SK-N-SH (cell line): ENCODE measurements at regions not wholly inside any gene's neighbourhood (a gene's known extent, or its start where the extent isn't known, plus 50 kb on each side); places are given as distances from the start of the nearest gene placed in this dataset.

Experiments used
- CTCF ChIA-PET: fragments of 300-600, 350-600 bp; formaldehyde crosslinking; extraction: SDS; loops from one replicate; lab custom pipeline; 2021; lab: Yijun Ruan, JAX
- POLR2A ChIA-PET: fragments of 350-600 bp; sonication (Branson Sonifier 250); formaldehyde crosslinking; extraction: SDS; loops from one replicate; lab custom pipeline; 2020; ENCODE audit warnings: antibody characterized with exemption, inconsistent platforms; lab: Yijun Ruan, JAX
- DNase-seq: peaks from one replicate; pipeline ENCODE4 v3.0.0; 2012
- H2AFZ ChIP-seq: fragments of 200-600 bp; sonication (generic); 2 replicates; pipeline ENCODE4 v1.8.1; 2016; ENCODE audit warnings: antibody characterized with exemption, mild to moderate bottlenecking, low read depth
- H3F3A ChIP-seq: fragments of 200-600 bp; sonication (generic); replicated peaks from 2 replicates; pipeline ENCODE3; 2016; ENCODE audit warnings: antibody characterized with exemption, mild to moderate bottlenecking; ENCODE audit not compliant: insufficient read depth
- H3K27ac ChIP-seq, 2 experiments: fragments of 200-500 bp in 1 of 2; fragments of 200-600 bp in 1 of 2; sonication (Bioruptor generic) in 1 of 2; sonication (generic), shearing (Covaris generic) in 1 of 2; 2 replicates each; pipeline versions ENCODE4 v1.5.1 to v1.6.1; 2014 to 2016; ENCODE audit warnings: low read depth in 2 of 2, inconsistent platforms in 1 of 2, low read length in 1 of 2, mild to moderate bottlenecking in 1 of 2, mixed read lengths in 1 of 2
- H3K27me3 ChIP-seq: fragments of 200-600 bp; sonication (generic), shearing (Covaris generic); 2 replicates; pipeline ENCODE4 v1.6.1; 2016; ENCODE audit warnings: mixed run types; ENCODE audit not compliant: insufficient read depth
- H3K36me3 ChIP-seq, 2 experiments: fragments of 200-500 bp in 1 of 2; fragments of 200-600 bp in 1 of 2; sonication (Bioruptor generic) in 1 of 2; sonication (generic) in 1 of 2; replicated peaks in 1 of 2; 2 replicates each; pipeline versions ENCODE3 to v1.5.1; 2014 to 2016; ENCODE audit warnings: low read length in 1 of 2, mild to moderate bottlenecking in 1 of 2; ENCODE audit not compliant: insufficient read depth in 2 of 2, control insufficient read depth in 1 of 2
- H3K4me1 ChIP-seq, 2 experiments: fragments of 200-500 bp in 1 of 2; fragments of 200-600 bp in 1 of 2; sonication (Bioruptor generic) in 1 of 2; sonication (generic), shearing (Covaris generic) in 1 of 2; 2 replicates each; pipeline versions ENCODE4 v1.5.1 to v1.6.1; 2014 to 2016; ENCODE audit warnings: low read depth in 1 of 2, low read length in 1 of 2, mixed run types in 1 of 2; ENCODE audit not compliant: insufficient read depth in 2 of 2, control insufficient read depth in 1 of 2
- H3K4me2 ChIP-seq: fragments of 200-600 bp; sonication (generic), shearing (Covaris generic); 2 replicates; pipeline ENCODE4 v1.6.1; 2017; ENCODE audit warnings: mixed run types
- H3K4me3 ChIP-seq, 2 experiments: fragments of 200-500 bp in 1 of 2; fragments of 200-600 bp in 1 of 2; sonication (Bioruptor generic) in 1 of 2; sonication (generic), shearing (Covaris generic) in 1 of 2; 2 replicates each; pipeline versions ENCODE4 v1.5.1 to v1.8.1; 2014 to 2016; ENCODE audit warnings: low read depth in 2 of 2, inconsistent platforms in 1 of 2, low read length in 1 of 2, mild to moderate bottlenecking in 1 of 2, mixed read lengths in 1 of 2, moderate library complexity in 1 of 2
- H3K79me2 ChIP-seq: fragments of 200-600 bp; sonication (generic); 2 replicates; pipeline ENCODE4 v1.8.1; 2017; ENCODE audit warnings: mild to moderate bottlenecking; ENCODE audit not compliant: insufficient read depth
- H3K9ac ChIP-seq: fragments of 200-600 bp; sonication (generic); 2 replicates; pipeline ENCODE4 v1.6.1; 2017; ENCODE audit warnings: mixed run types
- H3K9me2 ChIP-seq: fragments of 200-600 bp; sonication (generic); 2 replicates; pipeline ENCODE4 v1.6.1; 2017; ENCODE audit warnings: mixed run types
- H3K9me3 ChIP-seq: fragments of 200-600 bp; sonication (generic); 2 replicates; pipeline ENCODE4 v1.6.1; 2017; ENCODE audit warnings: mixed run types, mild to moderate bottlenecking, moderate library complexity
- H4K20me1 ChIP-seq: fragments of 200-600 bp; sonication (generic); 2 replicates; pipeline ENCODE4 v1.6.1; 2017; ENCODE audit warnings: mild to moderate bottlenecking, mixed run types; ENCODE audit not compliant: insufficient read depth
- EP300 ChIP-seq, 2 experiments: IDR thresholded peaks; 2 replicates each; pipeline versions ENCODE4 v1.4.0 to v1.6.1; 2012; ENCODE audit warnings: borderline replicate concordance in 1 of 2, low read depth in 1 of 2, low read length in 1 of 2
- FOXJ3 ChIP-seq: sonication (generic); formaldehyde crosslinking; IDR thresholded peaks from 2 replicates; pipeline ENCODE4 v1.5.1; 2020; ENCODE audit warnings: mild to moderate bottlenecking, missing genetic modification reagents
- FOXM1 ChIP-seq: IDR thresholded peaks from 2 replicates; pipeline ENCODE4 v1.4.0; 2012; ENCODE audit warnings: low read depth, mild to moderate bottlenecking
- GABPA ChIP-seq: IDR thresholded peaks from 2 replicates; pipeline ENCODE4 v1.4.0; 2012; ENCODE audit warnings: low read depth, mild to moderate bottlenecking
- GATA2 ChIP-seq: sonication (generic); formaldehyde crosslinking; IDR thresholded peaks from 2 replicates; pipeline ENCODE4 v1.5.0; 2020; ENCODE audit warnings: mild to moderate bottlenecking, missing genetic modification reagents
- MEF2A ChIP-seq: IDR thresholded peaks from 2 replicates; pipeline ENCODE4 v1.4.0; 2012; ENCODE audit warnings: low read depth, borderline replicate concordance
- MXI1 ChIP-seq: IDR thresholded peaks from 2 replicates; pipeline ENCODE4 v1.6.1; 2012; ENCODE audit warnings: mild to moderate bottlenecking, low read depth, low read length, improper control_type of control experiment
- REST ChIP-seq: IDR thresholded peaks from 2 replicates; pipeline ENCODE4 v1.6.1; 2012; ENCODE audit warnings: mild to moderate bottlenecking, low read depth, low read length, moderate library complexity
- TAF1 ChIP-seq: IDR thresholded peaks from 2 replicates; pipeline ENCODE4 v1.6.1; 2012; ENCODE audit warnings: low read depth, mild to moderate bottlenecking, low read length, moderate library complexity, borderline replicate concordance
- TCF12 ChIP-seq: IDR thresholded peaks from 2 replicates; pipeline ENCODE4 v1.4.0; 2012
- TEAD4 ChIP-seq: IDR thresholded peaks from 2 replicates; pipeline ENCODE4 v1.4.0; 2012; ENCODE audit warnings: mild to moderate bottlenecking, borderline replicate concordance; ENCODE audit not compliant: insufficient read depth
- ZBTB33 ChIP-seq: IDR thresholded peaks from 2 replicates; pipeline ENCODE4 v1.4.0; 2012; ENCODE audit warnings: low read depth, borderline replicate concordance
- WGBS: methylation state at CpG from one replicate; pipeline ENCODE4 v1.1.6; 2017; ENCODE audit warnings: low lambda C conversion rate; 5-methylcytosine and 5-hydroxymethylcytosine counted together
- TF ChIP-seq, protein P1 (sequence below): fragments of 200-600 bp; sonication (generic); IDR thresholded peaks from 2 replicates; pipeline ENCODE4 v1.6.1; 2017; ENCODE audit warnings: antibody characterized with exemption, mild to moderate bottlenecking, moderate library complexity
- TF ChIP-seq, protein P2 (sequence below): fragments of 150-350 bp; IDR thresholded peaks from 2 replicates; pipeline ENCODE4 v1.6.1; 2017; ENCODE audit warnings: antibody characterized with exemption, low read length, low read depth, borderline replicate concordance
- TF ChIP-seq, protein P3 (sequence below): IDR thresholded peaks from 2 replicates; pipeline ENCODE4; 2012
- TF ChIP-seq, protein P4 (sequence below): IDR thresholded peaks from 2 replicates; pipeline ENCODE4 v1.4.0; 2012; ENCODE audit warnings: low read depth, borderline replicate concordance
- TF ChIP-seq, protein P5 (sequence below): IDR thresholded peaks from 2 replicates; pipeline ENCODE4 v1.4.0; 2012; ENCODE audit warnings: low read depth

DNA sequence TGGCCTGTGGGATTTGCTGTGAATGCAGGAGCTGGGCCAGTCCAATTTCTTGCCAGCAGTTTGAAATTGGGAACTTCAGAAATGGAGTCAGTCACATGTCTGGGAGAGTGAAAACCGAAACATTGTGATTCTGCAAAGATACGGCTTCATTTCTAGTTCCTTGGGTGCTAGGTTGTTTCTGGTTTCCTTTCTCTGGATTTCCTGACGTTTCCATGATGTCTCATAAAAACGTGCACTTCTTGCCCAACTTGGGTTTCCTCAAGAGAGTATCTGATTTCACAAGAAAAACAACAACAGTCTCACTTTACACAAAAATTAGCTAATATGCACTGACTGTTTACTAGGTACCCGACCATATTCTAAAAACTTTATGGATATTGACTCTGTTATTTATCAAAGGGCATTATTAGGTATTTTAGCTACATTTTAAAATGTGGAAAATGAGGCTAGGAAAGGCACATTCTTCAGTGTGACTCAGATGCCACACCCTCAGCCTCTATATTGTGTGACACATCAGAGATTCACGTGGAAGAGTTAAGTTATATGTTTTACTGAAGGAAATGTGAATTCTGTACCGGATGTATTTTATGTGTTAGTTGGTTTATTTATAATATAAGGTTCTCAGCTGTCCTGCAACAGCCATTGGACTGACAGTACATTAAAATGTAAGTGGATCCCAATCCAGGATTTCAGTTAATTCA lies 225.0 kb upstream of the PUDP start (continued):
- no peak for TF ChIP-seq REST

DNA sequence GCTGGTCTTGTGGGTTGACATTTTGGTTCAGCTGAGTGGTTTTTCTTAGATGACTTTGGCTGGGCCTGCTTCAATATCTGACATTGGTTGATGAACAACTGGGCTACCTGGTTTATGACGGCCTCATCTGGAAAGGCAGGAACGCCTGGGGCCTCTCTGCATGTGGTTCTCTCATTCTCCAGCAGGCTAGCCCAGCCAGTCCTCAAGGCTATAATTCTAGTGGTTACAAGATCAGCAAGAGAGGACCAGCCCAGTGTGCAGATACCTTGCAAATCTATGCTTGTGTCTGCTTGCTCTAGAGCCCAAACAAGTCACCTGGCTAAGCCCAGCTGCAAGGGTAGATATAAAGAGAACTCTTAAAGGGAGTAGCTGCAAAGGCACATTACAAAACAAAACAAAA lies 214.2 kb upstream of the PUDP start:
- CTCF ChIA-PET, result no interaction called here
- H3K4me1 ChIP-seq, result no peaks in the 10 kb centered on the region
- no peaks in the 10 kb centered on the region for H3K9me3 ChIP-seq
- H3K9ac ChIP-seq, result no peak overlapping the region
- no peak overlapping the region for H3K4me2 ChIP-seq
- H4K20me1 ChIP-seq, result no peaks in the 10 kb centered on the region
- no peaks in the 10 kb centered on the region for H3F3A ChIP-seq
- no peak overlapping the region for H2AFZ ChIP-seq
- no peaks in the 10 kb centered on the region for H3K36me3 ChIP-seq
- WGBS, result 13% methylated on average over 2 of the region's 2 CpGs
- no peaks in the 10 kb centered on the region for H3K27me3 ChIP-seq
- no peaks in the 10 kb centered on the region for H3K79me2 ChIP-seq
- H3K4me3 ChIP-seq, result no peak overlapping the region
- no peaks in the 10 kb centered on the region for H3K9me2 ChIP-seq
- no peak overlapping the region for H3K27ac ChIP-seq
- no peak for DNase-seq
- POLR2A ChIA-PET, result no interaction called here
- TF ChIP-seq MEF2A, result no peak
- TF ChIP-seq, protein P1, sequence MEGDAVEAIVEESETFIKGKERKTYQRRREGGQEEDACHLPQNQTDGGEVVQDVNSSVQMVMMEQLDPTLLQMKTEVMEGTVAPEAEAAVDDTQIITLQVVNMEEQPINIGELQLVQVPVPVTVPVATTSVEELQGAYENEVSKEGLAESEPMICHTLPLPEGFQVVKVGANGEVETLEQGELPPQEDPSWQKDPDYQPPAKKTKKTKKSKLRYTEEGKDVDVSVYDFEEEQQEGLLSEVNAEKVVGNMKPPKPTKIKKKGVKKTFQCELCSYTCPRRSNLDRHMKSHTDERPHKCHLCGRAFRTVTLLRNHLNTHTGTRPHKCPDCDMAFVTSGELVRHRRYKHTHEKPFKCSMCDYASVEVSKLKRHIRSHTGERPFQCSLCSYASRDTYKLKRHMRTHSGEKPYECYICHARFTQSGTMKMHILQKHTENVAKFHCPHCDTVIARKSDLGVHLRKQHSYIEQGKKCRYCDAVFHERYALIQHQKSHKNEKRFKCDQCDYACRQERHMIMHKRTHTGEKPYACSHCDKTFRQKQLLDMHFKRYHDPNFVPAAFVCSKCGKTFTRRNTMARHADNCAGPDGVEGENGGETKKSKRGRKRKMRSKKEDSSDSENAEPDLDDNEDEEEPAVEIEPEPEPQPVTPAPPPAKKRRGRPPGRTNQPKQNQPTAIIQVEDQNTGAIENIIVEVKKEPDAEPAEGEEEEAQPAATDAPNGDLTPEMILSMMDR, result no peak
- TF ChIP-seq, protein P2, sequence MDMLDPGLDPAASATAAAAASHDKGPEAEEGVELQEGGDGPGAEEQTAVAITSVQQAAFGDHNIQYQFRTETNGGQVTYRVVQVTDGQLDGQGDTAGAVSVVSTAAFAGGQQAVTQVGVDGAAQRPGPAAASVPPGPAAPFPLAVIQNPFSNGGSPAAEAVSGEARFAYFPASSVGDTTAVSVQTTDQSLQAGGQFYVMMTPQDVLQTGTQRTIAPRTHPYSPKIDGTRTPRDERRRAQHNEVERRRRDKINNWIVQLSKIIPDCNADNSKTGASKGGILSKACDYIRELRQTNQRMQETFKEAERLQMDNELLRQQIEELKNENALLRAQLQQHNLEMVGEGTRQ, result no peak
- TF ChIP-seq MXI1, result no peak
- no peak for TF ChIP-seq ZBTB33
- TF ChIP-seq GABPA, result no peak
- TF ChIP-seq EP300 (IDR thresholded peaks at IDR 0.05; ENCODE audit: borderline replicate concordance in 1 of 2, low read depth in 1 of 2, low read length in 1 of 2), result no peak
- TF ChIP-seq, protein P3, sequence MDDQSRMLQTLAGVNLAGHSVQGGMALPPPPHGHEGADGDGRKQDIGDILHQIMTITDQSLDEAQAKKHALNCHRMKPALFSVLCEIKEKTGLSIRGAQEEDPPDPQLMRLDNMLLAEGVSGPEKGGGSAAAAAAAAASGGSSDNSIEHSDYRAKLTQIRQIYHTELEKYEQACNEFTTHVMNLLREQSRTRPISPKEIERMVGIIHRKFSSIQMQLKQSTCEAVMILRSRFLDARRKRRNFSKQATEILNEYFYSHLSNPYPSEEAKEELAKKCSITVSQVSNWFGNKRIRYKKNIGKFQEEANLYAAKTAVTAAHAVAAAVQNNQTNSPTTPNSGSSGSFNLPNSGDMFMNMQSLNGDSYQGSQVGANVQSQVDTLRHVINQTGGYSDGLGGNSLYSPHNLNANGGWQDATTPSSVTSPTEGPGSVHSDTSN, result no peak
- no peak for TF ChIP-seq TCF12
- no peak for TF ChIP-seq TAF1
- TF ChIP-seq, protein P4, sequence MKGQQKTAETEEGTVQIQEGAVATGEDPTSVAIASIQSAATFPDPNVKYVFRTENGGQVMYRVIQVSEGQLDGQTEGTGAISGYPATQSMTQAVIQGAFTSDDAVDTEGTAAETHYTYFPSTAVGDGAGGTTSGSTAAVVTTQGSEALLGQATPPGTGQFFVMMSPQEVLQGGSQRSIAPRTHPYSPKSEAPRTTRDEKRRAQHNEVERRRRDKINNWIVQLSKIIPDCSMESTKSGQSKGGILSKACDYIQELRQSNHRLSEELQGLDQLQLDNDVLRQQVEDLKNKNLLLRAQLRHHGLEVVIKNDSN, result no peak
- no peak for TF ChIP-seq FOXM1
- TF ChIP-seq TEAD4, result no peak
- TF ChIP-seq FOXJ3 (CRISPR knock-in tag), result no peak
- TF ChIP-seq, protein P5, sequence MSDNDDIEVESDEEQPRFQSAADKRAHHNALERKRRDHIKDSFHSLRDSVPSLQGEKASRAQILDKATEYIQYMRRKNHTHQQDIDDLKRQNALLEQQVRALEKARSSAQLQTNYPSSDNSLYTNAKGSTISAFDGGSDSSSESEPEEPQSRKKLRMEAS, result no peak
- TF ChIP-seq GATA2 (CRISPR knock-in tag), result no peak
